ENCODE measurements at regions not wholly inside any gene's neighbourhood (a gene's known extent, or its start where the extent isn't known, plus 50 kb on each side); places are given as distances from the start of the nearest gene placed in this dataset.

DNA sequence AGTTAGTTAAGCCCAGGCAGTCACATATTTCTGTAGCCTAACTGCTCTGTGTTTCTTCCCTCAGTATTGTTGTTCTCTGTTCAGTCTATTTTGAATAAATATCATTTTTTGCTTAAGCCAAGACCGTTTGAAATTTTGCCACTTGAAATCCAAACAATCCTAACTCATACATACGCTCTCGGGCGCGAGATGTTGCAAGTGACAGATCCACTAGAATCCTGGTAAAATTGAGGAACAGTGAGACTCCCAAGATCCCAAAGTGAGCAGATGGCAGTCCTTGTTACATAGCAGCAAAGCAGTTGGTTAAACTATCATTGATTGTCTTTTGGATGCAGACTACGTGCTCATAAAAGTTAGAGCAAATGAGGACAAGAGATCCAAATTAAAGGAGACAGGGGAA is 625.4 kb downstream of the TBL1XR1 start (continued):
- TF ChIP-seq, protein P1, sequence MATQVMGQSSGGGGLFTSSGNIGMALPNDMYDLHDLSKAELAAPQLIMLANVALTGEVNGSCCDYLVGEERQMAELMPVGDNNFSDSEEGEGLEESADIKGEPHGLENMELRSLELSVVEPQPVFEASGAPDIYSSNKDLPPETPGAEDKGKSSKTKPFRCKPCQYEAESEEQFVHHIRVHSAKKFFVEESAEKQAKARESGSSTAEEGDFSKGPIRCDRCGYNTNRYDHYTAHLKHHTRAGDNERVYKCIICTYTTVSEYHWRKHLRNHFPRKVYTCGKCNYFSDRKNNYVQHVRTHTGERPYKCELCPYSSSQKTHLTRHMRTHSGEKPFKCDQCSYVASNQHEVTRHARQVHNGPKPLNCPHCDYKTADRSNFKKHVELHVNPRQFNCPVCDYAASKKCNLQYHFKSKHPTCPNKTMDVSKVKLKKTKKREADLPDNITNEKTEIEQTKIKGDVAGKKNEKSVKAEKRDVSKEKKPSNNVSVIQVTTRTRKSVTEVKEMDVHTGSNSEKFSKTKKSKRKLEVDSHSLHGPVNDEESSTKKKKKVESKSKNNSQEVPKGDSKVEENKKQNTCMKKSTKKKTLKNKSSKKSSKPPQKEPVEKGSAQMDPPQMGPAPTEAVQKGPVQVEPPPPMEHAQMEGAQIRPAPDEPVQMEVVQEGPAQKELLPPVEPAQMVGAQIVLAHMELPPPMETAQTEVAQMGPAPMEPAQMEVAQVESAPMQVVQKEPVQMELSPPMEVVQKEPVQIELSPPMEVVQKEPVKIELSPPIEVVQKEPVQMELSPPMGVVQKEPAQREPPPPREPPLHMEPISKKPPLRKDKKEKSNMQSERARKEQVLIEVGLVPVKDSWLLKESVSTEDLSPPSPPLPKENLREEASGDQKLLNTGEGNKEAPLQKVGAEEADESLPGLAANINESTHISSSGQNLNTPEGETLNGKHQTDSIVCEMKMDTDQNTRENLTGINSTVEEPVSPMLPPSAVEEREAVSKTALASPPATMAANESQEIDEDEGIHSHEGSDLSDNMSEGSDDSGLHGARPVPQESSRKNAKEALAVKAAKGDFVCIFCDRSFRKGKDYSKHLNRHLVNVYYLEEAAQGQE (IDR thresholded peaks at IDR 0.05; ENCODE audit: low read depth, low read length), result no peak
- TF ChIP-seq GABPA (IDR thresholded peaks at IDR 0.05; ENCODE audit: low read depth) (no peak), TEAD4 (IDR thresholded peaks at IDR 0.05; ENCODE audit: borderline replicate concordance, insufficient read depth) (no peak)
- TF ChIP-seq, protein P2, sequence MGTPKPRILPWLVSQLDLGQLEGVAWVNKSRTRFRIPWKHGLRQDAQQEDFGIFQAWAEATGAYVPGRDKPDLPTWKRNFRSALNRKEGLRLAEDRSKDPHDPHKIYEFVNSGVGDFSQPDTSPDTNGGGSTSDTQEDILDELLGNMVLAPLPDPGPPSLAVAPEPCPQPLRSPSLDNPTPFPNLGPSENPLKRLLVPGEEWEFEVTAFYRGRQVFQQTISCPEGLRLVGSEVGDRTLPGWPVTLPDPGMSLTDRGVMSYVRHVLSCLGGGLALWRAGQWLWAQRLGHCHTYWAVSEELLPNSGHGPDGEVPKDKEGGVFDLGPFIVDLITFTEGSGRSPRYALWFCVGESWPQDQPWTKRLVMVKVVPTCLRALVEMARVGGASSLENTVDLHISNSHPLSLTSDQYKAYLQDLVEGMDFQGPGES (IDR thresholded peaks at IDR 0.05; ENCODE audit: low read depth, low read length), result no peak
- TF ChIP-seq, protein P3, sequence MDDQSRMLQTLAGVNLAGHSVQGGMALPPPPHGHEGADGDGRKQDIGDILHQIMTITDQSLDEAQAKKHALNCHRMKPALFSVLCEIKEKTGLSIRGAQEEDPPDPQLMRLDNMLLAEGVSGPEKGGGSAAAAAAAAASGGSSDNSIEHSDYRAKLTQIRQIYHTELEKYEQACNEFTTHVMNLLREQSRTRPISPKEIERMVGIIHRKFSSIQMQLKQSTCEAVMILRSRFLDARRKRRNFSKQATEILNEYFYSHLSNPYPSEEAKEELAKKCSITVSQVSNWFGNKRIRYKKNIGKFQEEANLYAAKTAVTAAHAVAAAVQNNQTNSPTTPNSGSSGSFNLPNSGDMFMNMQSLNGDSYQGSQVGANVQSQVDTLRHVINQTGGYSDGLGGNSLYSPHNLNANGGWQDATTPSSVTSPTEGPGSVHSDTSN (IDR thresholded peaks at IDR 0.05), result no peak

DNA sequence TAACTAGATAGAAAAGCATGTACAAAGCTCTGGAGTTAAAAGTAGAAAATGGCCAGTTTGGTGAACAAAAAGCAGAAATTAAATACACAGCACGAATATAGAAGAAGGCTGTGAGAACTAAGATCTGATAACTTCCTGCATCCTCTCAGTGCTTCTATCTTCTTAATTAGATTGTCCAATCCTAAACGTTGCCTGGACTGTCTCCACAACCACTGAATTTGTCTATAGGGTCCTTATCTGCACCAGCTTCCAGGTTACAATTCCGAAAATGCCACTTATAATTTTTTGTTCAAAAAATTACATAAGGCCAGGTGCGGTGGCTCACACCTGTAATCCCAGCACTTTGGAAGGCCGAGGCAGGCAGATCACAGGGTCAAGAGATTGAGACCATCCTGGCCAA is 626.3 kb downstream of the TBL1XR1 start:
- H3K4me1 ChIP-seq (ENCODE audit: control insufficient read depth in 1 of 2, insufficient read depth in 2 of 2, low read depth in 1 of 2, low read length in 1 of 2), result no peaks in the 10 kb centered on the region
- ChIA-PET POLR2A (no interaction called here), CTCF (no interaction called here)
- TF ChIP-seq EZH2phosphoT487 (IDR thresholded peaks at IDR 0.05; ENCODE audit: borderline replicate concordance, low read depth) (no peak), RFX5 (IDR thresholded peaks at IDR 0.05; ENCODE audit: low read length) (no peak), EP300 (IDR thresholded peaks at IDR 0.05; ENCODE audit: borderline replicate concordance in 1 of 2, low read depth in 1 of 2, low read length in 1 of 2) (peak in 1 of 2 experiments; percentile 60; a peak in 2 of 4 replicates), TCF12 (IDR thresholded peaks at IDR 0.05) (0 out of 2 replicates have a peak, but pooled peaks have one; percentile 5), RCOR1 (IDR thresholded peaks at IDR 0.05; ENCODE audit: low read length) (peak; percentile 69), TAF1 (IDR thresholded peaks at IDR 0.05; ENCODE audit: borderline replicate concordance, low read depth, low read length) (no peak), GATA2 (CRISPR knock-in tag; IDR thresholded peaks at IDR 0.05) (peak; percentile 89)
- TF ChIP-seq, protein P4, sequence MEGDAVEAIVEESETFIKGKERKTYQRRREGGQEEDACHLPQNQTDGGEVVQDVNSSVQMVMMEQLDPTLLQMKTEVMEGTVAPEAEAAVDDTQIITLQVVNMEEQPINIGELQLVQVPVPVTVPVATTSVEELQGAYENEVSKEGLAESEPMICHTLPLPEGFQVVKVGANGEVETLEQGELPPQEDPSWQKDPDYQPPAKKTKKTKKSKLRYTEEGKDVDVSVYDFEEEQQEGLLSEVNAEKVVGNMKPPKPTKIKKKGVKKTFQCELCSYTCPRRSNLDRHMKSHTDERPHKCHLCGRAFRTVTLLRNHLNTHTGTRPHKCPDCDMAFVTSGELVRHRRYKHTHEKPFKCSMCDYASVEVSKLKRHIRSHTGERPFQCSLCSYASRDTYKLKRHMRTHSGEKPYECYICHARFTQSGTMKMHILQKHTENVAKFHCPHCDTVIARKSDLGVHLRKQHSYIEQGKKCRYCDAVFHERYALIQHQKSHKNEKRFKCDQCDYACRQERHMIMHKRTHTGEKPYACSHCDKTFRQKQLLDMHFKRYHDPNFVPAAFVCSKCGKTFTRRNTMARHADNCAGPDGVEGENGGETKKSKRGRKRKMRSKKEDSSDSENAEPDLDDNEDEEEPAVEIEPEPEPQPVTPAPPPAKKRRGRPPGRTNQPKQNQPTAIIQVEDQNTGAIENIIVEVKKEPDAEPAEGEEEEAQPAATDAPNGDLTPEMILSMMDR (IDR thresholded peaks at IDR 0.05), result no peak
- TF ChIP-seq, protein P5, sequence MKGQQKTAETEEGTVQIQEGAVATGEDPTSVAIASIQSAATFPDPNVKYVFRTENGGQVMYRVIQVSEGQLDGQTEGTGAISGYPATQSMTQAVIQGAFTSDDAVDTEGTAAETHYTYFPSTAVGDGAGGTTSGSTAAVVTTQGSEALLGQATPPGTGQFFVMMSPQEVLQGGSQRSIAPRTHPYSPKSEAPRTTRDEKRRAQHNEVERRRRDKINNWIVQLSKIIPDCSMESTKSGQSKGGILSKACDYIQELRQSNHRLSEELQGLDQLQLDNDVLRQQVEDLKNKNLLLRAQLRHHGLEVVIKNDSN (IDR thresholded peaks at IDR 0.05; ENCODE audit: borderline replicate concordance, low read depth), result no peak
- no peaks in the 10 kb centered on the region for H3K9me2 ChIP-seq
- H3K27me3 ChIP-seq (ENCODE audit: insufficient read depth), result no peaks in the 10 kb centered on the region
- no peaks in the 10 kb centered on the region for H3F3A ChIP-seq (replicated peaks; ENCODE audit: insufficient read depth)
- peak; percentile 41 for DNase-seq
- H3K9ac ChIP-seq, result no peak overlapping the region
- H2AFZ ChIP-seq (ENCODE audit: low read depth), result no peak overlapping the region
- WGBS (ENCODE audit: low lambda C conversion rate), result 25% methylated on average over 5 of the region's 5 CpGs
- H3K4me3 ChIP-seq (ENCODE audit: low read depth in 2 of 2, low read length in 1 of 2), result no peak overlapping the region
- H3K36me3 ChIP-seq (replicated peaks in 1 of 2; ENCODE audit: control insufficient read depth in 1 of 2, insufficient read depth in 2 of 2, low read length in 1 of 2), result no peaks in the 10 kb centered on the region
- no peak overlapping the region for H3K4me2 ChIP-seq
- H3K27ac ChIP-seq (ENCODE audit: low read depth in 2 of 2, low read length in 1 of 2), result peak overlapping the region in 1 of 2 experiments; percentile 66; a peak in 1 of 4 replicates
- no peaks in the 10 kb centered on the region for H3K79me2 ChIP-seq (ENCODE audit: insufficient read depth)
- H4K20me1 ChIP-seq (ENCODE audit: insufficient read depth), result no peaks in the 10 kb centered on the region
- no peaks in the 10 kb centered on the region for H3K9me3 ChIP-seq

All from SK-N-SH (cell line).